HG02943 (cell line): ENCODE measurements at regions not wholly inside any gene's neighbourhood (a gene's known extent, or its start where the extent isn't known, plus 50 kb on each side); places are given as distances from the start of the nearest gene placed in this dataset.
"Not testable (repeated sequence)": the region's sequence is repeated elsewhere in the genome, so short reads cannot be mapped to it uniquely, and the experiment has no call there.

ENCODE experiments used
- ATAC-seq: cut with Tn5 transposase; IDR thresholded peaks from one replicate; pipeline ENCODE4 v1.9.1; 2021; ENCODE audit warnings: mild to moderate bottlenecking, low read depth, moderate library complexity; ENCODE audit not compliant: unreplicated experiment

- no peak for ATAC-seq
Measured at GRCh38 chr11:16542353-16542752, 186.0 kb upstream of the SOX6 start.

GRCh38 chr11:16536513-16536912, 180.2 kb upstream of the SOX6 start:
- ATAC-seq = no peak

GRCh38 chr11:16528639-16529038, 172.3 kb upstream of the SOX6 start:
- no peak for ATAC-seq

- no peak for ATAC-seq
Measured at GRCh38 chr11:16527525-16528246, 171.3 kb upstream of the SOX6 start.

GRCh38 chr11:16526947-16527346, 170.6 kb upstream of the SOX6 start:
- ATAC-seq = no peak

GRCh38 chr11:16520713-16521112, 164.4 kb upstream of the SOX6 start:
- not testable (repeated sequence) for ATAC-seq

- peak; percentile 77 for ATAC-seq
Measured at GRCh38 chr11:16512899-16513241, 156.5 kb upstream of the SOX6 start.

GRCh38 chr11:16512198-16512898, 156.0 kb upstream of the SOX6 start:
- no peak for ATAC-seq

GRCh38 chr11:16511116-16512114, 155.1 kb upstream of the SOX6 start:
- ATAC-seq = no peak

GRCh38 chr11:16505481-16505880, 149.1 kb upstream of the SOX6 start:
- no peak for ATAC-seq

GRCh38 chr11:16503891-16504290, 147.5 kb upstream of the SOX6 start:
- ATAC-seq = not testable (repeated sequence)

GRCh38 chr11:16494918-16495691, 138.8 kb upstream of the SOX6 start:
- no peak for ATAC-seq

- ATAC-seq = no peak
Measured at GRCh38 chr11:16484434-16484833, 128.1 kb upstream of the SOX6 start.

- ATAC-seq = no peak
Measured at GRCh38 chr11:16474659-16475058, 118.3 kb upstream of the SOX6 start.

- no peak for ATAC-seq
Measured at GRCh38 chr11:16469968-16470367, 113.6 kb upstream of the SOX6 start.

GRCh38 chr11:16468735-16469453, 112.5 kb upstream of the SOX6 start:
- no peak for ATAC-seq

GRCh38 chr11:16460508-16460907, 104.2 kb upstream of the SOX6 start:
- ATAC-seq = no peak

GRCh38 chr11:16456366-16456765, 100.0 kb upstream of the SOX6 start:
- ATAC-seq = no peak

GRCh38 chr11:16454289-16454863, 98.0 kb upstream of the SOX6 start:
- ATAC-seq = no peak
